ENCODE measurements at regions not wholly inside any gene's neighbourhood (a gene's known extent, or its start where the extent isn't known, plus 50 kb on each side); places are given as distances from the start of the nearest gene placed in this dataset.

DNA sequence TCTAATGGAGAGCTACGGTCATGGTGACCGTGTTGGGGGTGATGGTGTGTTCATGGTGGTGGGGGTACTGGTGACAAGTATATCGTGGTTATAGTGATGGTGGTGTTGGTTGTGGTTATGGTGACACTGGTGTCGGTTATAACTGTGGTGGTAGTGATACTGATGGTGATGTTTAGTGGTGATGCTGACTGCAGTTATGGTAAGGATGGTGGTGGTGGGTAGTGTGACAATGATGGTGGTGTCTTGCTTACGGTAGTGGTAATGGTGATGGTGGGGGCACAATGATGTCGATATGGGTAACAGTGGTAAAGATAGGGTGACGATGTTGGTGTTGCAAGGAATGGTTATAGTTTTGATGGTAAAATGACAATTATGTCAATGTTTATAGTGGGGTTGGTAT is 98.9 kb upstream of the SLC2A1 start:
- TF ChIP-seq POLR2AphosphoS5 (IDR thresholded peaks at IDR 0.05; ENCODE audit: low read depth, low read length) (no peak), EZH2 (IDR thresholded peaks at IDR 0.05) (no peak), ZNF274 (IDR thresholded peaks at IDR 0.05; ENCODE audit: low read depth, low read length) (no peak), ZFX (IDR thresholded peaks at IDR 0.05) (no peak), REST (IDR thresholded peaks at IDR 0.05; ENCODE audit: low read depth) (no peak), CEBPB (IDR thresholded peaks at IDR 0.05; ENCODE audit: low read depth) (no peak), POLR2A (IDR thresholded peaks at IDR 0.05; ENCODE audit: borderline replicate concordance, extremely low read depth, insufficient read depth, insufficient read length) (no peak), MAX (IDR thresholded peaks at IDR 0.05) (no peak), EZH2phosphoT487 (IDR thresholded peaks at IDR 0.05; ENCODE audit: borderline replicate concordance) (no peak), EGR1 (IDR thresholded peaks at IDR 0.05; ENCODE audit: low read depth) (no peak), RAD21 (IDR thresholded peaks at IDR 0.05; ENCODE audit: low read depth) (no peak)
- TF ChIP-seq, protein P1, sequence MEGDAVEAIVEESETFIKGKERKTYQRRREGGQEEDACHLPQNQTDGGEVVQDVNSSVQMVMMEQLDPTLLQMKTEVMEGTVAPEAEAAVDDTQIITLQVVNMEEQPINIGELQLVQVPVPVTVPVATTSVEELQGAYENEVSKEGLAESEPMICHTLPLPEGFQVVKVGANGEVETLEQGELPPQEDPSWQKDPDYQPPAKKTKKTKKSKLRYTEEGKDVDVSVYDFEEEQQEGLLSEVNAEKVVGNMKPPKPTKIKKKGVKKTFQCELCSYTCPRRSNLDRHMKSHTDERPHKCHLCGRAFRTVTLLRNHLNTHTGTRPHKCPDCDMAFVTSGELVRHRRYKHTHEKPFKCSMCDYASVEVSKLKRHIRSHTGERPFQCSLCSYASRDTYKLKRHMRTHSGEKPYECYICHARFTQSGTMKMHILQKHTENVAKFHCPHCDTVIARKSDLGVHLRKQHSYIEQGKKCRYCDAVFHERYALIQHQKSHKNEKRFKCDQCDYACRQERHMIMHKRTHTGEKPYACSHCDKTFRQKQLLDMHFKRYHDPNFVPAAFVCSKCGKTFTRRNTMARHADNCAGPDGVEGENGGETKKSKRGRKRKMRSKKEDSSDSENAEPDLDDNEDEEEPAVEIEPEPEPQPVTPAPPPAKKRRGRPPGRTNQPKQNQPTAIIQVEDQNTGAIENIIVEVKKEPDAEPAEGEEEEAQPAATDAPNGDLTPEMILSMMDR (IDR thresholded peaks at IDR 0.05 in 2 of 3, conservative IDR thresholded peaks at IDR 0.05 in 1 of 3; ENCODE audit: borderline replicate concordance in 1 of 3, insufficient read depth in 1 of 3, low read depth in 2 of 3, low read length in 2 of 3): no peak
- TF ChIP-seq, protein P2, sequence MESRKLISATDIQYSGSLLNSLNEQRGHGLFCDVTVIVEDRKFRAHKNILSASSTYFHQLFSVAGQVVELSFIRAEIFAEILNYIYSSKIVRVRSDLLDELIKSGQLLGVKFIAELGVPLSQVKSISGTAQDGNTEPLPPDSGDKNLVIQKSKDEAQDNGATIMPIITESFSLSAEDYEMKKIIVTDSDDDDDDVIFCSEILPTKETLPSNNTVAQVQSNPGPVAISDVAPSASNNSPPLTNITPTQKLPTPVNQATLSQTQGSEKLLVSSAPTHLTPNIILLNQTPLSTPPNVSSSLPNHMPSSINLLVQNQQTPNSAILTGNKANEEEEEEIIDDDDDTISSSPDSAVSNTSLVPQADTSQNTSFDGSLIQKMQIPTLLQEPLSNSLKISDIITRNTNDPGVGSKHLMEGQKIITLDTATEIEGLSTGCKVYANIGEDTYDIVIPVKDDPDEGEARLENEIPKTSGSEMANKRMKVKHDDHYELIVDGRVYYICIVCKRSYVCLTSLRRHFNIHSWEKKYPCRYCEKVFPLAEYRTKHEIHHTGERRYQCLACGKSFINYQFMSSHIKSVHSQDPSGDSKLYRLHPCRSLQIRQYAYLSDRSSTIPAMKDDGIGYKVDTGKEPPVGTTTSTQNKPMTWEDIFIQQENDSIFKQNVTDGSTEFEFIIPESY (IDR thresholded peaks at IDR 0.05; ENCODE audit: extremely low read depth, insufficient replicate concordance, low read length): no peak

All from HCT116 (cell line).